ENCODE measurements at regions not wholly inside any gene's neighbourhood (a gene's known extent, or its start where the extent isn't known, plus 50 kb on each side); places are given as distances from the start of the nearest gene placed in this dataset.

DNA sequence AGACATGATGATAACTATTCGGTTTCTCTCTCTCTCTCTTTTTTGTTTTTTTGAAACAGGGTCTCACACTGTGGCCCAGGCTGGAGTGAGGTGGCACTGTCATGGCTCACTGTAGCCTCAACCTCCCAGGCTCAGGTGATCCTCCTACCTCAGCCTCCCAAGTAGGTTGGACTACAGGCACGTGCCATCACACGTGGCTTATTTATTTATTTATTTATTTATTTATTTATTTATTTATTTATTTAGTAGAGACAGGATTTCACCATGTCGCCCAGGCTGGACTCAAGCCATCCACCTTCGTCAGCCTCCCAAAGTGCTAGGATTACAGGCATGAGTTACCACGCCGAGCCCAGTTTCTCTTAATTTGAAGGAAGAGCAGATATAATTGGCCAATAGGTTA is 427.9 kb upstream of the JAG1 start (continued):
- TF ChIP-seq, protein P1, sequence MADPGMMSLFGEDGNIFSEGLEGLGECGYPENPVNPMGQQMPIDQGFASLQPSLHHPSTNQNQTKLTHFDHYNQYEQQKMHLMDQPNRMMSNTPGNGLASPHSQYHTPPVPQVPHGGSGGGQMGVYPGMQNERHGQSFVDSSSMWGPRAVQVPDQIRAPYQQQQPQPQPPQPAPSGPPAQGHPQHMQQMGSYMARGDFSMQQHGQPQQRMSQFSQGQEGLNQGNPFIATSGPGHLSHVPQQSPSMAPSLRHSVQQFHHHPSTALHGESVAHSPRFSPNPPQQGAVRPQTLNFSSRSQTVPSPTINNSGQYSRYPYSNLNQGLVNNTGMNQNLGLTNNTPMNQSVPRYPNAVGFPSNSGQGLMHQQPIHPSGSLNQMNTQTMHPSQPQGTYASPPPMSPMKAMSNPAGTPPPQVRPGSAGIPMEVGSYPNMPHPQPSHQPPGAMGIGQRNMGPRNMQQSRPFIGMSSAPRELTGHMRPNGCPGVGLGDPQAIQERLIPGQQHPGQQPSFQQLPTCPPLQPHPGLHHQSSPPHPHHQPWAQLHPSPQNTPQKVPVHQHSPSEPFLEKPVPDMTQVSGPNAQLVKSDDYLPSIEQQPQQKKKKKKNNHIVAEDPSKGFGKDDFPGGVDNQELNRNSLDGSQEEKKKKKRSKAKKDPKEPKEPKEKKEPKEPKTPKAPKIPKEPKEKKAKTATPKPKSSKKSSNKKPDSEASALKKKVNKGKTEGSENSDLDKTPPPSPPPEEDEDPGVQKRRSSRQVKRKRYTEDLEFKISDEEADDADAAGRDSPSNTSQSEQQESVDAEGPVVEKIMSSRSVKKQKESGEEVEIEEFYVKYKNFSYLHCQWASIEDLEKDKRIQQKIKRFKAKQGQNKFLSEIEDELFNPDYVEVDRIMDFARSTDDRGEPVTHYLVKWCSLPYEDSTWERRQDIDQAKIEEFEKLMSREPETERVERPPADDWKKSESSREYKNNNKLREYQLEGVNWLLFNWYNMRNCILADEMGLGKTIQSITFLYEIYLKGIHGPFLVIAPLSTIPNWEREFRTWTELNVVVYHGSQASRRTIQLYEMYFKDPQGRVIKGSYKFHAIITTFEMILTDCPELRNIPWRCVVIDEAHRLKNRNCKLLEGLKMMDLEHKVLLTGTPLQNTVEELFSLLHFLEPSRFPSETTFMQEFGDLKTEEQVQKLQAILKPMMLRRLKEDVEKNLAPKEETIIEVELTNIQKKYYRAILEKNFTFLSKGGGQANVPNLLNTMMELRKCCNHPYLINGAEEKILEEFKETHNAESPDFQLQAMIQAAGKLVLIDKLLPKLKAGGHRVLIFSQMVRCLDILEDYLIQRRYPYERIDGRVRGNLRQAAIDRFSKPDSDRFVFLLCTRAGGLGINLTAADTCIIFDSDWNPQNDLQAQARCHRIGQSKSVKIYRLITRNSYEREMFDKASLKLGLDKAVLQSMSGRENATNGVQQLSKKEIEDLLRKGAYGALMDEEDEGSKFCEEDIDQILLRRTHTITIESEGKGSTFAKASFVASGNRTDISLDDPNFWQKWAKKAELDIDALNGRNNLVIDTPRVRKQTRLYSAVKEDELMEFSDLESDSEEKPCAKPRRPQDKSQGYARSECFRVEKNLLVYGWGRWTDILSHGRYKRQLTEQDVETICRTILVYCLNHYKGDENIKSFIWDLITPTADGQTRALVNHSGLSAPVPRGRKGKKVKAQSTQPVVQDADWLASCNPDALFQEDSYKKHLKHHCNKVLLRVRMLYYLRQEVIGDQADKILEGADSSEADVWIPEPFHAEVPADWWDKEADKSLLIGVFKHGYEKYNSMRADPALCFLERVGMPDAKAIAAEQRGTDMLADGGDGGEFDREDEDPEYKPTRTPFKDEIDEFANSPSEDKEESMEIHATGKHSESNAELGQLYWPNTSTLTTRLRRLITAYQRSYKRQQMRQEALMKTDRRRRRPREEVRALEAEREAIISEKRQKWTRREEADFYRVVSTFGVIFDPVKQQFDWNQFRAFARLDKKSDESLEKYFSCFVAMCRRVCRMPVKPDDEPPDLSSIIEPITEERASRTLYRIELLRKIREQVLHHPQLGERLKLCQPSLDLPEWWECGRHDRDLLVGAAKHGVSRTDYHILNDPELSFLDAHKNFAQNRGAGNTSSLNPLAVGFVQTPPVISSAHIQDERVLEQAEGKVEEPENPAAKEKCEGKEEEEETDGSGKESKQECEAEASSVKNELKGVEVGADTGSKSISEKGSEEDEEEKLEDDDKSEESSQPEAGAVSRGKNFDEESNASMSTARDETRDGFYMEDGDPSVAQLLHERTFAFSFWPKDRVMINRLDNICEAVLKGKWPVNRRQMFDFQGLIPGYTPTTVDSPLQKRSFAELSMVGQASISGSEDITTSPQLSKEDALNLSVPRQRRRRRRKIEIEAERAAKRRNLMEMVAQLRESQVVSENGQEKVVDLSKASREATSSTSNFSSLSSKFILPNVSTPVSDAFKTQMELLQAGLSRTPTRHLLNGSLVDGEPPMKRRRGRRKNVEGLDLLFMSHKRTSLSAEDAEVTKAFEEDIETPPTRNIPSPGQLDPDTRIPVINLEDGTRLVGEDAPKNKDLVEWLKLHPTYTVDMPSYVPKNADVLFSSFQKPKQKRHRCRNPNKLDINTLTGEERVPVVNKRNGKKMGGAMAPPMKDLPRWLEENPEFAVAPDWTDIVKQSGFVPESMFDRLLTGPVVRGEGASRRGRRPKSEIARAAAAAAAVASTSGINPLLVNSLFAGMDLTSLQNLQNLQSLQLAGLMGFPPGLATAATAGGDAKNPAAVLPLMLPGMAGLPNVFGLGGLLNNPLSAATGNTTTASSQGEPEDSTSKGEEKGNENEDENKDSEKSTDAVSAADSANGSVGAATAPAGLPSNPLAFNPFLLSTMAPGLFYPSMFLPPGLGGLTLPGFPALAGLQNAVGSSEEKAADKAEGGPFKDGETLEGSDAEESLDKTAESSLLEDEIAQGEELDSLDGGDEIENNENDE (IDR thresholded peaks at IDR 0.05; ENCODE audit: insufficient replicate concordance, low read length), result no peak
- no peak for TF ChIP-seq TCF12 (IDR thresholded peaks at IDR 0.05; ENCODE audit: low read depth, low read length)

Data from H1 (cell line).